SK-N-SH treated with all-trans-retinoic acid at 6 μM for 48 hours (cell line): ENCODE measurements at regions not wholly inside any gene's neighbourhood (a gene's known extent, or its start where the extent isn't known, plus 50 kb on each side); places are given as distances from the start of the nearest gene placed in this dataset.

Source experiments
- ATAC-seq: fragments of 200-7000 bp; cut with Tn5 transposase; 3 replicates; pipeline ENCODE4 v1.9.1; 2020; ENCODE audit warnings: mild to moderate bottlenecking, moderate library complexity
- ARNTL ChIP-seq: fragments of 450-650 bp; formaldehyde crosslinking; IDR thresholded peaks from 2 replicates; pipeline ENCODE4 v1.5.0; 2020; ENCODE audit warnings: low read depth, mild to moderate bottlenecking, moderate library complexity, borderline replicate concordance
- BACH2 ChIP-seq: fragments of 250-450 bp; sonication (Bioruptor Pico); IDR thresholded peaks from 2 replicates; pipeline ENCODE4 v1.9.0; 2021; ENCODE audit warnings: mild to moderate bottlenecking, borderline replicate concordance
- CSDC2 ChIP-seq: fragments of 250-450 bp; sonication (Bioruptor Pico); IDR thresholded peaks from 2 replicates; pipeline ENCODE4 v1.5.0; 2020; ENCODE audit warnings: mild to moderate bottlenecking, moderate library complexity
- ESRRG ChIP-seq: fragments of 250-450 bp; sonication (Bioruptor Pico); IDR thresholded peaks from 2 replicates; pipeline ENCODE4 v1.6.1; 2021; ENCODE audit warnings: mild to moderate bottlenecking
- GLIS3 ChIP-seq: fragments of 250-450 bp; sonication (Bioruptor Pico); IDR thresholded peaks from 2 replicates; pipeline ENCODE4 v1.5.0; 2020; ENCODE audit warnings: mild to moderate bottlenecking, moderate library complexity
- ISL1 ChIP-seq: fragments of 250-450 bp; sonication (Bioruptor Pico); IDR thresholded peaks from 2 replicates; pipeline ENCODE4 v2.1.2; 2022; ENCODE audit warnings: mild to moderate bottlenecking, moderate library complexity
- OSR1 ChIP-seq: fragments of 250-450 bp; sonication (Bioruptor Pico); IDR thresholded peaks from 2 replicates; pipeline ENCODE4 v1.8.0; 2022; ENCODE audit warnings: moderate library complexity, mild to moderate bottlenecking, inconsistent platforms
- PPARA ChIP-seq: fragments of 250-450 bp; sonication (Bioruptor Pico); IDR thresholded peaks from 2 replicates; pipeline ENCODE4 v1.5.0; 2020; ENCODE audit warnings: mild to moderate bottlenecking, borderline replicate concordance
- RARB ChIP-seq: fragments of 250-450 bp; sonication (Bioruptor Pico); IDR thresholded peaks from 2 replicates; pipeline ENCODE4 v1.8.0; 2021; ENCODE audit warnings: mild to moderate bottlenecking, moderate library complexity
- SNAI2 ChIP-seq: fragments of 250-450 bp; sonication (Bioruptor Pico); IDR thresholded peaks from 2 replicates; pipeline ENCODE4 v1.5.0; 2020; ENCODE audit warnings: mild to moderate bottlenecking, moderate library complexity
- TCF4 ChIP-seq: fragments of 250-450 bp; sonication (Bioruptor Pico); IDR thresholded peaks from 2 replicates; pipeline ENCODE4 v1.8.0; 2021; ENCODE audit warnings: mild to moderate bottlenecking, moderate library complexity, borderline replicate concordance
- TOX ChIP-seq: fragments of 250-450 bp; sonication (Bioruptor Pico); IDR thresholded peaks from 2 replicates; pipeline ENCODE4 v1.8.0; 2021; ENCODE audit warnings: mild to moderate bottlenecking, moderate library complexity, borderline replicate concordance
- ZC3H10 ChIP-seq: fragments of 250-450 bp; sonication (Bioruptor Pico); IDR thresholded peaks from 2 replicates; pipeline ENCODE4 v1.5.1; 2021; ENCODE audit warnings: mild to moderate bottlenecking, moderate library complexity
- ZFP3 ChIP-seq: fragments of 250-450 bp; sonication (Bioruptor Pico); IDR thresholded peaks from 2 replicates; pipeline ENCODE4 v1.5.0; 2020; ENCODE audit warnings: mild to moderate bottlenecking, moderate library complexity
- ZFP30 ChIP-seq: fragments of 450-650 bp; formaldehyde crosslinking; IDR thresholded peaks from 2 replicates; pipeline ENCODE4 v1.5.0; 2022; ENCODE audit warnings: mild to moderate bottlenecking, moderate library complexity
- ZNF70 ChIP-seq: fragments of 450-650 bp; formaldehyde crosslinking; IDR thresholded peaks from 2 replicates; pipeline ENCODE4 v1.5.0; 2020; ENCODE audit warnings: mild to moderate bottlenecking, moderate library complexity
- TF ChIP-seq, protein P1 (sequence below): fragments of 250-450 bp; sonication (Bioruptor Pico); IDR thresholded peaks from 2 replicates; pipeline ENCODE4 v1.5.1; 2021; ENCODE audit warnings: mild to moderate bottlenecking, moderate library complexity
- TF ChIP-seq, protein P2 (sequence below): fragments of 250-450 bp; sonication (Bioruptor Pico); IDR thresholded peaks from 2 replicates; pipeline ENCODE4 v1.5.0; 2020; ENCODE audit warnings: mild to moderate bottlenecking, moderate library complexity
- TF ChIP-seq, protein P3 (sequence below): fragments of 250-450 bp; sonication (Bioruptor Pico); IDR thresholded peaks from 2 replicates; pipeline ENCODE4 v1.8.0; 2021; ENCODE audit warnings: low read depth, mild to moderate bottlenecking, moderate library complexity, borderline replicate concordance
- TF ChIP-seq, protein P4 (sequence below): fragments of 250-450 bp; sonication (Bioruptor Pico); IDR thresholded peaks from 2 replicates; pipeline ENCODE4 v1.5.1; 2020; ENCODE audit warnings: low read depth, mild to moderate bottlenecking, moderate library complexity

DNA sequence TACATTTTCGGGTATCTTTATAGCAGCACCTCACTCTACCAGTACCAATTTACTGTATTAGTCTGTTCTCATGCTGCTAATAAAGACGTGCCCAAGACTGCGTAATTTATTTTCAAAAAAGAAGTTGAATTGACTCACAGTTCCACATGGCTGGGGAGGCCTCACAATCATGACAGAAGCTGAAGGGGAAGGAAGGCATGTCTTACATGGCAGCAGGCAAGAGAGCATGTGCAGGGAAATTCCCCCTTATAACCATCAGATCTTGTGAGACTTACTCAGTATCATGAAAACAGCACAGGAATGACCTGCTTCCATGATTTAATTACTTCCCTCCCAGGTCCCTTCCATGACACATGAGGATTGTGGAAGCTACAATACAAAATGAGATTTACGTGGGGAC lies 602.6 kb upstream of the DAB2 start:
- no peak for TF ChIP-seq ZFP30 (CRISPR knock-in tag)
- no peak for TF ChIP-seq ZFP3 (CRISPR knock-in tag)
- no peak for TF ChIP-seq ZNF70 (CRISPR knock-in tag)
- TF ChIP-seq, protein P1, sequence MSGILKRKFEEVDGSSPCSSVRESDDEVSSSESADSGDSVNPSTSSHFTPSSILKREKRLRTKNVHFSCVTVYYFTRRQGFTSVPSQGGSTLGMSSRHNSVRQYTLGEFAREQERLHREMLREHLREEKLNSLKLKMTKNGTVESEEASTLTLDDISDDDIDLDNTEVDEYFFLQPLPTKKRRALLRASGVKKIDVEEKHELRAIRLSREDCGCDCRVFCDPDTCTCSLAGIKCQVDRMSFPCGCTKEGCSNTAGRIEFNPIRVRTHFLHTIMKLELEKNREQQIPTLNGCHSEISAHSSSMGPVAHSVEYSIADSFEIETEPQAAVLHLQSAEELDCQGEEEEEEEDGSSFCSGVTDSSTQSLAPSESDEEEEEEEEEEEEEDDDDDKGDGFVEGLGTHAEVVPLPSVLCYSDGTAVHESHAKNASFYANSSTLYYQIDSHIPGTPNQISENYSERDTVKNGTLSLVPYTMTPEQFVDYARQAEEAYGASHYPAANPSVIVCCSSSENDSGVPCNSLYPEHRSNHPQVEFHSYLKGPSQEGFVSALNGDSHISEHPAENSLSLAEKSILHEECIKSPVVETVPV (CRISPR knock-in tag), result no peak
- TF ChIP-seq ZC3H10 (CRISPR knock-in tag), result no peak
- TF ChIP-seq OSR1, result no peak
- TF ChIP-seq TCF4 (CRISPR knock-in tag), result no peak
- TF ChIP-seq, protein P2, sequence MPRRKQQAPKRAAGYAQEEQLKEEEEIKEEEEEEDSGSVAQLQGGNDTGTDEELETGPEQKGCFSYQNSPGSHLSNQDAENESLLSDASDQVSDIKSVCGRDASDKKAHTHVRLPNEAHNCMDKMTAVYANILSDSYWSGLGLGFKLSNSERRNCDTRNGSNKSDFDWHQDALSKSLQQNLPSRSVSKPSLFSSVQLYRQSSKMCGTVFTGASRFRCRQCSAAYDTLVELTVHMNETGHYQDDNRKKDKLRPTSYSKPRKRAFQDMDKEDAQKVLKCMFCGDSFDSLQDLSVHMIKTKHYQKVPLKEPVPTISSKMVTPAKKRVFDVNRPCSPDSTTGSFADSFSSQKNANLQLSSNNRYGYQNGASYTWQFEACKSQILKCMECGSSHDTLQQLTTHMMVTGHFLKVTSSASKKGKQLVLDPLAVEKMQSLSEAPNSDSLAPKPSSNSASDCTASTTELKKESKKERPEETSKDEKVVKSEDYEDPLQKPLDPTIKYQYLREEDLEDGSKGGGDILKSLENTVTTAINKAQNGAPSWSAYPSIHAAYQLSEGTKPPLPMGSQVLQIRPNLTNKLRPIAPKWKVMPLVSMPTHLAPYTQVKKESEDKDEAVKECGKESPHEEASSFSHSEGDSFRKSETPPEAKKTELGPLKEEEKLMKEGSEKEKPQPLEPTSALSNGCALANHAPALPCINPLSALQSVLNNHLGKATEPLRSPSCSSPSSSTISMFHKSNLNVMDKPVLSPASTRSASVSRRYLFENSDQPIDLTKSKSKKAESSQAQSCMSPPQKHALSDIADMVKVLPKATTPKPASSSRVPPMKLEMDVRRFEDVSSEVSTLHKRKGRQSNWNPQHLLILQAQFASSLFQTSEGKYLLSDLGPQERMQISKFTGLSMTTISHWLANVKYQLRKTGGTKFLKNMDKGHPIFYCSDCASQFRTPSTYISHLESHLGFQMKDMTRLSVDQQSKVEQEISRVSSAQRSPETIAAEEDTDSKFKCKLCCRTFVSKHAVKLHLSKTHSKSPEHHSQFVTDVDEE (CRISPR knock-in tag), result no peak
- no peak for TF ChIP-seq TOX (CRISPR knock-in tag)
- TF ChIP-seq, protein P3, sequence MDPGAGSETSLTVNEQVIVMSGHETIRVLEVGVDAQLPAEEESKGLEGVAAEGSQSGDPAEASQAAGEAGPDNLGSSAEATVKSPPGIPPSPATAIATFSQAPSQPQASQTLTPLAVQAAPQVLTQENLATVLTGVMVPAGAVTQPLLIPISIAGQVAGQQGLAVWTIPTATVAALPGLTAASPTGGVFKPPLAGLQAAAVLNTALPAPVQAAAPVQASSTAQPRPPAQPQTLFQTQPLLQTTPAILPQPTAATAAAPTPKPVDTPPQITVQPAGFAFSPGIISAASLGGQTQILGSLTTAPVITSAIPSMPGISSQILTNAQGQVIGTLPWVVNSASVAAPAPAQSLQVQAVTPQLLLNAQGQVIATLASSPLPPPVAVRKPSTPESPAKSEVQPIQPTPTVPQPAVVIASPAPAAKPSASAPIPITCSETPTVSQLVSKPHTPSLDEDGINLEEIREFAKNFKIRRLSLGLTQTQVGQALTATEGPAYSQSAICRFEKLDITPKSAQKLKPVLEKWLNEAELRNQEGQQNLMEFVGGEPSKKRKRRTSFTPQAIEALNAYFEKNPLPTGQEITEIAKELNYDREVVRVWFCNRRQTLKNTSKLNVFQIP (CRISPR knock-in tag), result no peak
- TF ChIP-seq, all 23 proteins: peak for 0
- no peak for ATAC-seq

DNA sequence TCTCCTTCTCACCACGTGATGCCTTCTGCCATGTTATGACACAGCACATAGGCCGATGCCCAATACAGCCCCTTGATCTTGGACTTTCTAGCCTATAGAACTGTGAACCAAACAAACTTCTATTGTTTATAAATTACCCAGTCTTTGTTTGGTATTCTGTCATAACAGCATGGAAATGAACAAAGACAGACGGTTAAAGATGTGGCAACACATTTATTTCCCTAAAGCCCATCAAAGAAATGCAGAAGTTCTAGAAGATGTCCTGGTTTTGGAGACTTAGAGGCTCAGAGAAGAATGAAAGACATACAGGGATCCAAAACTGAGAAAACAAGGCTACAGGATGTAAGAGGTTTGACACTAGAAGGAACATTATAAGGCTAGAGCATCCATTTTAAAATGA lies 600.8 kb upstream of the DAB2 start:
- ATAC-seq, result no peak

DNA sequence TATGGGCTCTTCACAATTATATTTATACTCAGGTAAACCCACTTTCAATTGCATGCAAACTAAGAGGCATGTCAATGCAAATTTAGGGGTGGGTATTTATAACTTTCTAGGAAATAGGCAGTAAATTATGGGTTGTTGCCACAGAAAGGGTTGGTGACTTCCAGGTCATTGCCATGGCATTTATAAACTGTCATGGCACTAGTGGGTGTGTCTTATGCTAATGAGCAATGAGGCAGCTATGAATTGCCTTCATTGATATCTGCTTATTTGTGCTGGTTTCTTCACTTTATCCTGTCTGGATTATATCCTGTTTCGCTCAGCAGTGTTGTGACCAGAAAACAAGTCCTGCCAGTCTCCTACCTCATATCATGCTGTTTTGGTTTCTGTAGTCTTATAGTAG lies 597.3 kb upstream of the DAB2 start:
- ATAC-seq, result no peak
- TF ChIP-seq SNAI2 (no peak), ZFP3 (CRISPR knock-in tag) (no peak), TOX (CRISPR knock-in tag) (no peak), OSR1 (no peak), RARB (CRISPR knock-in tag) (no peak), ZNF70 (CRISPR knock-in tag) (no peak), ARNTL (no peak)
- TF ChIP-seq, protein P1 (CRISPR knock-in tag), result no peak
- TF ChIP-seq, protein P4, sequence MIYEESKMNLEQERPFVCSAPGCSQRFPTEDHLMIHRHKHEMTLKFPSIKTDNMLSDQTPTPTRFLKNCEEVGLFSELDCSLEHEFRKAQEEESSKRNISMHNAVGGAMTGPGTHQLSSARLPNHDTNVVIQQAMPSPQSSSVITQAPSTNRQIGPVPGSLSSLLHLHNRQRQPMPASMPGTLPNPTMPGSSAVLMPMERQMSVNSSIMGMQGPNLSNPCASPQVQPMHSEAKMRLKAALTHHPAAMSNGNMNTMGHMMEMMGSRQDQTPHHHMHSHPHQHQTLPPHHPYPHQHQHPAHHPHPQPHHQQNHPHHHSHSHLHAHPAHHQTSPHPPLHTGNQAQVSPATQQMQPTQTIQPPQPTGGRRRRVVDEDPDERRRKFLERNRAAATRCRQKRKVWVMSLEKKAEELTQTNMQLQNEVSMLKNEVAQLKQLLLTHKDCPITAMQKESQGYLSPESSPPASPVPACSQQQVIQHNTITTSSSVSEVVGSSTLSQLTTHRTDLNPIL (CRISPR knock-in tag), result no peak

More for the DNA sequence above, 600.8 kb upstream of the DAB2 start:
- TF ChIP-seq BACH2, result no peak
- TF ChIP-seq OSR1, result no peak
- no peak for TF ChIP-seq ARNTL
- TF ChIP-seq CSDC2 (CRISPR knock-in tag), result no peak
- TF ChIP-seq ZC3H10 (CRISPR knock-in tag), result no peak
- TF ChIP-seq SNAI2, result no peak
- TF ChIP-seq TOX (CRISPR knock-in tag), result no peak
- TF ChIP-seq, protein P4 (CRISPR knock-in tag), result no peak
- TF ChIP-seq ZFP30 (CRISPR knock-in tag), result no peak
- no peak for TF ChIP-seq PPARA
- no peak for TF ChIP-seq ZFP3 (CRISPR knock-in tag)
- TF ChIP-seq ISL1 (CRISPR knock-in tag), result no peak
- TF ChIP-seq ESRRG (CRISPR knock-in tag), result no peak
- TF ChIP-seq, protein P3 (CRISPR knock-in tag), result no peak
- TF ChIP-seq, protein P1 (CRISPR knock-in tag), result no peak
- TF ChIP-seq GLIS3 (CRISPR knock-in tag), result no peak
- no peak for TF ChIP-seq ZNF70 (CRISPR knock-in tag)
- no peak for TF ChIP-seq RARB (CRISPR knock-in tag)
